ENCODE measurements at regions not wholly inside any gene's neighbourhood (a gene's known extent, or its start where the extent isn't known, plus 50 kb on each side); places are given as distances from the start of the nearest gene placed in this dataset.

- no peak for ATAC-seq (ENCODE audit: insufficient number of reproducible peaks, low FRiP score, low read depth)
- peaks cover 6 to 18% of the 10 kb centered on the region in 2 donors for H3K4me1 ChIP-seq (ENCODE audit: control insufficient read depth in 1 of 2, low read depth in 2 of 2)
- no peaks in the 10 kb centered on the region for H3K27me3 ChIP-seq (replicated peaks; ENCODE audit: insufficient read depth)
- no peak for TF ChIP-seq CTCF (IDR thresholded peaks at IDR 0.05)
- H3K4me3 ChIP-seq: no peak overlapping the region
- H3K9me3 ChIP-seq: no peaks in the 10 kb centered on the region
- H3K36me3 ChIP-seq: no peaks in the 10 kb centered on the region
- H3K27ac ChIP-seq: no peak overlapping the region
- no peak for DNase-seq (ENCODE audit: low spot score)
Observed at GRCh38 chr15:93252780-93253179, 163.8 kb upstream of the RGMA start.

- ATAC-seq (ENCODE audit: insufficient number of reproducible peaks, low FRiP score, low read depth) (no peak), DNase-seq (ENCODE audit: low spot score) (no peak)
- Histone ChIP-seq H3K27me3 (replicated peaks; ENCODE audit: insufficient read depth) (no peaks in the 10 kb centered on the region), H3K9me3 (no peaks in the 10 kb centered on the region), H3K36me3 (no peaks in the 10 kb centered on the region), H3K4me3 (no peak overlapping the region), H3K27ac (no peak overlapping the region), H3K4me1 (ENCODE audit: control insufficient read depth in 1 of 2, low read depth in 2 of 2) (peaks cover 6 to 18% of the 10 kb centered on the region in 2 donors)
- TF ChIP-seq CTCF (IDR thresholded peaks at IDR 0.05): no peak
Observed at GRCh38 chr15:93250950-93251349, 161.9 kb upstream of the RGMA start.

GRCh38 chr15:93250209-93250608 is 161.2 kb upstream of the RGMA start:
- no peak overlapping the region for H3K27ac ChIP-seq
- DNase-seq (ENCODE audit: low spot score): no peak
- H3K4me1 ChIP-seq (ENCODE audit: control insufficient read depth in 1 of 2, low read depth in 2 of 2): peaks cover 6 to 18% of the 10 kb centered on the region in 2 donors
- no peaks in the 10 kb centered on the region for H3K27me3 ChIP-seq (replicated peaks; ENCODE audit: insufficient read depth)
- H3K4me3 ChIP-seq: no peak overlapping the region
- no peaks in the 10 kb centered on the region for H3K36me3 ChIP-seq
- no peak for TF ChIP-seq CTCF (IDR thresholded peaks at IDR 0.05)
- H3K9me3 ChIP-seq: no peaks in the 10 kb centered on the region
- ATAC-seq (ENCODE audit: insufficient number of reproducible peaks, low FRiP score, low read depth): no peak

- Histone ChIP-seq H3K27me3 (replicated peaks; ENCODE audit: insufficient read depth) (no peaks in the 10 kb centered on the region), H3K27ac (no peak overlapping the region), H3K9me3 (no peaks in the 10 kb centered on the region), H3K4me3 (no peak overlapping the region), H3K36me3 (no peaks in the 10 kb centered on the region), H3K4me1 (ENCODE audit: control insufficient read depth in 1 of 2, low read depth in 2 of 2) (peaks cover 6 to 18% of the 10 kb centered on the region in 2 donors)
- ATAC-seq (ENCODE audit: insufficient number of reproducible peaks, low FRiP score, low read depth) (no peak), DNase-seq (ENCODE audit: low spot score) (no peak)
- TF ChIP-seq CTCF (IDR thresholded peaks at IDR 0.05): no peak
Observed at GRCh38 chr15:93249623-93250022, 160.6 kb upstream of the RGMA start.

GRCh38 chr15:93247466-93248121 is 158.6 kb upstream of the RGMA start:
- Histone ChIP-seq H3K27ac (no peak overlapping the region), H3K4me3 (no peak overlapping the region), H3K4me1 (ENCODE audit: control insufficient read depth in 1 of 2, low read depth in 2 of 2) (peaks cover 6 to 18% of the 10 kb centered on the region in 2 donors), H3K36me3 (no peaks in the 10 kb centered on the region), H3K27me3 (replicated peaks; ENCODE audit: insufficient read depth) (no peaks in the 10 kb centered on the region), H3K9me3 (no peaks in the 10 kb centered on the region)
- no peak for TF ChIP-seq CTCF (IDR thresholded peaks at IDR 0.05)
- DNase-seq (ENCODE audit: low spot score) (no peak), ATAC-seq (ENCODE audit: insufficient number of reproducible peaks, low FRiP score, low read depth) (no peak)
